T-helper 2 cell treated with Interferon-gamma antibody and Interleukin-4, amounts not matched to agents 100 ng/mL and 5 ng/mL, for 36 hours (primary cell): ENCODE measurements at regions not wholly inside any gene's neighbourhood (a gene's known extent, or its start where the extent isn't known, plus 50 kb on each side); places are given as distances from the start of the nearest gene placed in this dataset.

Source experiments
- intact Hi-C: fragments of 100-400 bp; cut with micrococcal nuclease; formaldehyde crosslinking; loops from one replicate; pipeline ENCODE4 v1.15.1; 2023

GRCh38 chr5:168039566-168040248 is 251.7 kb upstream of the WWC1 start:
- intact Hi-C loops: no loop called here

DNA sequence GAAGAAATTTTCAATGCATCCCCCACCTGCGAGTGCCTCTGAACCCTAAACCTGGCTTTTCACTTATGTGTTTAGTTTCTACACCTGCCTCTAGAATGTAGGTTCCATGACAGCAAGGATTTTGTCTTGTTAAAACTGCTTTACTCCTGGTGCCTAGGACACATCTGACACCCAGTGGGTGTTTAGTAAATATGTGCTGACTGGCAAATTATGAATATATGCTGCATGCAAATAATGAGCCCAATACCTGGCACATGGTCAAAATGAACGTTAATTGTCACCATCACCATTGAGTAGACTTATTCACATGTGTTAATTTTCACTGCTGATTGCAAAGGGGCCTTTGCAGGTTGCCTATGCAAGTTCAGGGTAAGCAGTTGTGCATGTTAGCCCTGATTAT is 249.9 kb upstream of the WWC1 start:
- intact Hi-C loops: no loop called here

- intact Hi-C loops: no loop called here
Measured at GRCh38 chr5:168042284-168043068, 249.0 kb upstream of the WWC1 start.

GRCh38 chr5:168046163-168046562 is 245.3 kb upstream of the WWC1 start:
- intact Hi-C loops: no loop called here

DNA sequence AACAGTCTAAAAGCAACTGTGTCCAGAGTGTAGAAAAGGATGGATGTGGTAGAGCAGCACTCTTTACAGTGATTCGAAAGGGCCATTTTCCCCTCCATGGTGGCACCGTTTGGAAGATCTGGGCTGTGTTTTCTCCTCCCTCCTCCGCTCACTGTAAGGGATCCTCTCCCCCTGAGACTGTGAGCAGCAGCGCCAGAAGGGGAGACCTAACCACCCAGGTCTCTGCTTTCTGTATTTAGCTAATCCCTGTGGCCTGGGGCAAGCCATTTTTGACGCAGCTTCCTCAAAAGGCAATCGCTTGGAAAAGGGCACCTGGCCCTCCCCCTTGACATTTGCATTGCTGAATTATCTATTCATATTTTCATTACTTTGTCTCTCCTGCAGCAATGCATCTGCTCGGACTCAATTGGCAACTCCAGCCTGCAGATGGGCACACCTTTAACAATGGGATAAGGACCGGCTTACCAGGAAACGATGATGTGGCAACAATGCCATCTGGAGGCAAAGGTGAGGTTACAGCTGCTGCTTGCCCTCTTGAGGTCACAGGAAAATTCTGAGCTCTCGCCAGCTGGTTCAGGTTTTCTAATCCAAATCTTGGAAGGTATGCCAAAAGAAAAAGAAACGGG is 244.3 kb upstream of the WWC1 start:
- intact Hi-C loops: no loop called here

GRCh38 chr5:168047669-168048111 is 243.8 kb upstream of the WWC1 start:
- intact Hi-C loops: no loop called here

GRCh38 chr5:168048486-168048885 is 243.0 kb upstream of the WWC1 start:
- intact Hi-C loops: no loop called here

DNA sequence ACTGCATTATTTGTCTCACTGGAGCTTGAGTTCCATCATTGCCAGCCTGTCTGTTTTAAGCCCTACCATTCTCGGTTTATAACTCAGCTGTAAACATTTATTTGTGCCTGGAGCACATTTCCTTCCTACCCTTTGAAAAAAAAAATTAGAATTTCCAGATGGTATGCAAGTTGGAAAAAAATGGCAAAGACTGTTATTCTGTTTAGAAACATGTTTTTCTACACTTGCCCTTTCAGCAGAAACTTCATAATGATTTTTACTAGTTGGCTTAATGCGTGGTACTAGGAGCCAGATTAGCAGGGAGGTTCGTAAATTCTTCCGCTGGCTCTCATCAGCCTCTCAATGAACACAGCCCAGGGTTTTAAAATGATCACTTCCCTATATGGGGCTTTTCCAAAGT is 238.8 kb upstream of the WWC1 start:
- intact Hi-C loops: no loop called here

GRCh38 chr5:168054091-168054490 is 237.4 kb upstream of the WWC1 start:
- intact Hi-C loops: no loop called here

GRCh38 chr5:168055141-168055683 is 236.2 kb upstream of the WWC1 start:
- intact Hi-C loops: no loop called here

DNA sequence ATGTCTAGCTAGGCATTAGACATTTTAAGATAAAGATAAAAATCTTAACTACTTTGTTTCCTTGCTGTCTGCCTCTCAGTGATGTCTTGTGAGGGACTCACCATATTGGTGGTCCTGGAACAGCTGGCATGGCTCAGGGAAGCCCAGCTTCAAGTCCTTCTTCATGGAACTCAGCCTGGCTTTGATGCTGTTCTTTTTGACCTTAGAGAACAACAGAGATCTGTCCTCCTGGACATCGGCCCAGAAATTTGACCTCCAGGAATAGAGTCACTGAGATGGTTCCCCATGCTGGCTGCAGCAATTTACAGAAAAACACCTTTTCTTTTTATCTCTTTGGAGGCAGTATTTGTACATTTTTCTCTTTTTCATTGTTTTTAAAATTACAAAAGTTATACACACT is 235.5 kb upstream of the WWC1 start:
- intact Hi-C loops: no loop called here

DNA sequence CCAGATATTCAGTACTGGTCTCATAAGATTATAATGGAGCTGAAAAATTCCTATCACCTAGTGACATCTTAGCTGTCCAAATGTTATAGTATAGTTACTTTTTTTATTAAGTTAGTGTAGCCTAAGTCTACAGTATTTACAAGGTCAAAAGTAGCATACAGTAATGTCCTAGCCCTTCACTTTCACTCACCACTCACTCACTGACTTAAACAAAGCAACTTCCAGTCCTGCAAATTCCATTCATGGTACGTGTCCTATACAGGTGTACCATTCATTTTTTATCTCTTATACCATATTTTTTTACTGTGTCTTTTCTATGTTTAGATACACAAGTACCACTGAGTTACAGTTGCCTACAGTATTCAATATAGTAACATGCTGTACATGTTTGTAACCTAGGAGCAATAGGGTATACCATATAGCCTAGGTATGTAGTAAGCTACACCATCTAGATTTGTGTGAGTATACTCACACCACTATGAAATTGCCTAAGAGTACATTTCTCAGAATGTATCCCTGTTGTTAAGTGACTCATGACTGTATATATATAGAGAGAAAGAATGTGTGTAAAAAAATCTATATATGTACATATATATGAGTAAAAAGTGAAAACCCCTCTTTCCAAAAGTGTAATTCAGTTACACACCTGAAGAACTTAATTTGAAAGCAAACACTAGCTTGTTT is 234.8 kb upstream of the WWC1 start:
- intact Hi-C loops: no loop called here

DNA sequence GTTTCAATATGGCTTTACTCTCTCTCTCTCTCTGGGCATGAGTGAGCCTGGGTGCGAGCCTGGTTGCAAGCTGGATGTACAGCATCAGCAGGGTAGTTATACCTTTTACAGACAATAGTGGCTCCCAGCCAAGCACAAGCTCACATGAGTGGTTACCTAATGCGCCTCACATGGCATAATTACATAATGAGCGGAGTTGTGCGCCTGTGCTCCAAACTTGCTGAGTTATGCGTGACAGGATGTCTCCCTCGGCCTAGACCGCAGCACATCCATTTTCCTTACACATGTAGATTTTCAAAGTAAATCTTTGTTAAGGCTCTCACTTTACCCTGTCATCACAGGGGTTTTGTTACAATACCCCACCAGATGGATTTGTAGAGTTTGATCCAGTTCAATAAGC is 233.5 kb upstream of the WWC1 start:
- intact Hi-C loops: no loop called here

- intact Hi-C loops: no loop called here
Measured at GRCh38 chr5:168059131-168059530, 232.3 kb upstream of the WWC1 start.

- intact Hi-C loops: no loop called here
Measured at GRCh38 chr5:168062239-168062638, 229.2 kb upstream of the WWC1 start.

DNA sequence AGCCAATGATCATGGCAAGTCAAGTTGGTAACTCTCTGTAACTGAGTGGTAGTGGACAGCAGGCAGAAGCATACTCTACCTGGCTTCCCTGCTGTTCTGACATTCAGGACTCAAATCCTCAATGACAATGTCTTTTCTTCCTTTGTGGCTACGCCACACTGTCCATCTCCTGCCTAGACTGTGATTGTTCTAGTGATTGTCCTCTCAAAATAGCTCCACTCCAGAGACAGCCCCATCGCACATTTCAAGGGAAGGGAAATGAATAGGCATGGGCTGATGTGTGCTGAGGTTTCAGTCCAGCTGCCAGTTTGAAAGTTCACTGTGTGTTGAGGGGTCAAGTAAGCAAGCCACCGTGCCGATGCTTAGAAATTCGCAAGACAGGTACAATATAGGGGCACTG is 227.0 kb upstream of the WWC1 start:
- intact Hi-C loops: no loop called here

- intact Hi-C loops: no loop called here
Measured at GRCh38 chr5:168064933-168065622, 226.4 kb upstream of the WWC1 start.

DNA sequence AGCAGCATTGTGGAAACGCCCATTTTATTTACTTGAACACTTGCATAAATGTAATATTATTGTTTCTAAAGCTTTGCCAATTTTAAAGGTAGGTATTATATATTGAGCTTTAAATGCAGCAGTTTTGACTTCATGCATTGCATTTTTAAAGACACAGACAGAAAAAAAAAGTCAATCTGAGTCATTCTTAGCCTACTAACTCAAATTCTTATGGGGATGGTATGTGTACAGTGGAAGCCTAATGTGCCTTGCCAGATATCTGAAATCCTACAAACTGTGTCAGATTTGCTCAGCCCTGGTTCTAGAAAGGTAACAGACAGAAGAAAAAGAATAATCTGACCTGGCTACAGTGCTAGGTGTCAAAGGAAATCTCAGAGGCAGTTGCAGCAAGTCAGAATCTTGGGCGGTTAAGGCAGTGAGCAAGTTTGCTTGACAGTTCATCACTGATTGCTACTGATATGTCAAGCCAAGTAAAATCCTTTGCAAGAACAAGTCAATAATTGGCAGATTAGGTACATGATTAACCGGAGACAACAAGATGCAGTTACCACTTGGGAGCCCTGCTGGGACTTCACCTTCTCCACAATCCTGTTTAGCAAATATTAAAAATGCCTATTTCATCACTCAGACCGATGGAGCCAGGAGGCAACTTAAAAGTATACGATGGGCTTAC is 224.8 kb upstream of the WWC1 start:
- intact Hi-C loops: no loop called here

DNA sequence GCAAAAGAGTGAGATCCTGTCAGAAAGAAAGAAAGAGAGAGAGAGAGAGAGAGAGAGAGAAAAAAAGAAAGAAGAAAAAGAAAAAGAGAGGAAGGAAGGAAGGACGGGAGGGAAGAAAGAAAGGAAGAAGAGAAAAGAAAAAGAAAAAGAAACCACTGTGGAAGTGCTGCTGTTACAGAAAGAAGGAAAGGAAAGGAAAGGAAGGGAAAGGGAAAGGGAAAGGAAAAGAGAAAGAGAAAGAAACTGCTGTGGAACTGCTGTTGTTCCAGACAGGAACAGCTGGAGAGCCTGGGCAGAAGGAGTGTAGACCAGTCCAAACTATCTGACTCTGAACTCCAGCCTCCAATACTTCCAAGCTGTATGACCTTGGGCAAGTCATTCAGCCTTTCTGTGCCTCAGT is 220.7 kb upstream of the WWC1 start:
- intact Hi-C loops: no loop called here

DNA sequence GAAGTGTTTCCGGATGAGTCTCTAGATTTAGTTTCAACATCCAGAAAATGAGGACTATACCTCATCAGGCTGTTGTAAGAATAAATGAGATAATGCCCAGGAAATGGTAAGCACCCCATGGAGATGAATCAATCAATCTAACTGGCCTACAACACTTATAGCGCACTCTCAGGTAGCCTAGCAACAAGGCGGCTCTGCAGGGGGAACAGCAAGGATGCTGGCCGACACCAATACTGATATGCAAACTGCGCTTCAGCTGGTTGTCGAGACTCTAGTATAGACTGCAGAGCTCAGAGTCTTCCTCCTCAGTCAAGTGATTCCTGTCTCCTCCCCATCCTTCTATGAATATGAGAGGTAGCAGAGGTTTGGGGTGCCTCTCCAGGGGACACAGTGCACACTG is 218.8 kb upstream of the WWC1 start:
- intact Hi-C loops: no loop called here

DNA sequence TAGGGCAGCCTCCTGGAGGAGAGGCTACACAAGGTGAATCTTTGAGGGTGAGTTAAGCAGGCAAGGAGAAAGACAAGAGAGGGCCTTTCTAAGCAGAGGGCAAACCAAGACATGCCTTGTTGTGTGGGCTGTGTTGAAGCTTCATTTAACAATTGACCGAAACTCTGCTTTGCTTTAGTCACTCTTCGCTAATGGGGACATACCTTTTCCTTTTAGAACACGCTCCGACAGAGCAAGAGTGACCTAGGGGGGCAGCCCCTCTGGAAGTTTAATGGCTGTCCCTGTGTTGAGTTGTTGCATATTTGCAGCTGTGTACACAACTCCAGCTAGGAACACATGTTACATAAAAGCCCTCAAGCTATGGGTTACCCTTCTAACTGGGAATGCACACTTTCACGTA is 218.1 kb upstream of the WWC1 start:
- intact Hi-C loops: no loop called here
